ENCODE measurements at regions not wholly inside any gene's neighbourhood (a gene's known extent, or its start where the extent isn't known, plus 50 kb on each side); places are given as distances from the start of the nearest gene placed in this dataset.

DNA sequence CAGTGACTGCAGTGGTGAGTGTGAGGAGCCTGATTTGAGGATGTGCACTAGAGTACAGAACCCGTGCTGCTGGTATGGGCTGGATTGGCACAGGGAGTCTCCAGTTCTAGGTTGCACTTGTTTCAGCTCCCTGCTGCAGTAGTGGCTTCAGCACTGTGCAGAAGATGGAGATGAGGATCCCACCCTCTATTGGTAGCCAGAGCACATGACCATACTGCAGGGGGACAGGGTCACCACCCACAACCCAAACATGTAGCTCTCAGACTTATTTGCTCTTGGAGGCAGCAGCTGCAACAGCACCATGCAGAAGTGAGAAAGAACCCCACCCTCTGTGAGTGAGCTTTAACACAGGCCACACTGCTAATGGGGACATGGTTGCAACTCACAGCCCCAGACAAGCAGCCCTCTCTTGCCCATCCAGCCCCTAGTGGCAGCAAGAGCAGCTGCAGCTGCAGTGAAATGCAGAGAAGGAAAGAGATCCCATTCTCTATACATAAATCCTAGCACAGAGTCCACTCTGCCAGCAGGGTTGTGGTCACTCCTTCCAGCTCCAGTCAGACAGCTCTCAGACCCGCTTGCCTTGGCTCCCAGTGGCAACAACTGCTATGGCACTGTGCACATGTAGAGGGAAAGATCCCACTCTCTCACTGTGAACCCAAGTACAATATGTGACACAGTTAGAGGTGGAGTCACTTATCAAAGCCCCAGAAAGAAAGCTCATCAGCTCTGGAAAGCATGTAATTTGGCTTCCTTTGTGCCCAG is 51.4 kb upstream of the SCIN start:
- DNase-seq (ENCODE audit: low spot score), result no peak

DNA sequence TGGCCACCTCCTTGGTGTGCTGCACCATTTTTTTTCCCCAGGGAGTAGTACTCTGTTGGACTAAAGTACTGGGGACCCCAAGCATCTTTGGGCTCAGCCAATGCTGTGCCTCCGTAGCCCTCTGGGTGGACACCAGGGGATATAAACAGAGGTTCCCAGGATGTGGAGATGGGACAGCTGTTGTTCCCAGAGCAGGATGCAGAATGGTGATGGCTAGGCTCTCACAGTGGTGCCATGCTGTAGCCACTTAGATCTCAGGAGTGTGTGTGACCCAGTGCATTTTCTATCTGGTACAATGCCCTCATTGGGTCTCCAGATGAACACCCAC is 50.9 kb upstream of the SCIN start:
- no peak for DNase-seq (ENCODE audit: low spot score)

All from hematopoietic multipotent progenitor cell treated with erythropoietin and hydrocortisone succinate and interleukin-3 and kit ligand, for 15 days (in vitro differentiated cells).